B cell (primary cell): ENCODE measurements at regions not wholly inside any gene's neighbourhood (a gene's known extent, or its start where the extent isn't known, plus 50 kb on each side); places are given as distances from the start of the nearest gene placed in this dataset.

Experiments
- ATAC-seq: fragments of 200-7000 bp; cut with Tn5 transposase; one replicate; pipeline ENCODE4 v1.10.0; 2021; ENCODE audit warnings: low read depth, mild to moderate bottlenecking, moderate number of reproducible peaks, moderate library complexity
- CTCF ChIA-PET: fragments of 350-600 bp; sonication (Branson Sonifier 250); formaldehyde crosslinking; loops from one replicate; lab custom pipeline; 2021; ENCODE audit warnings: antibody characterized with exemption, inconsistent platforms; lab: Charles Lee
- POLR2A ChIA-PET: fragments of 350-600 bp; sonication (Branson Sonifier 250); formaldehyde crosslinking; loops from one replicate; lab custom pipeline; 2021; ENCODE audit warnings: antibody characterized with exemption; lab: Charles Lee
- DNase-seq: peaks from one replicate; pipeline ENCODE4 v3.0.0; 2013
- H2AFZ ChIP-seq: 2 replicates; pipeline ENCODE4 v1.6.1; 2012; ENCODE audit warnings: mild to moderate bottlenecking, low read depth, low read length; ENCODE audit not compliant: insufficient read depth, poor library complexity, severe bottlenecking
- H3K27ac ChIP-seq, 2 donors: 1 replicate in 1 of 2; 2 replicates in 1 of 2; pipeline ENCODE4 v1.5.1; 2012 to 2013; ENCODE audit warnings: low read length in 2 of 2, mild to moderate bottlenecking in 2 of 2, moderate library complexity in 1 of 2
- H3K27me3 ChIP-seq, 4 experiments: fragments of 200-600 bp in 1 of 4; sonication (generic) in 1 of 4; replicated peaks in 1 of 4; 1 replicate in 2 of 4; 2 replicates in 2 of 4; pipeline versions ENCODE4 v1.6.1 to v1.7.0; 2013 to 2016; ENCODE audit warnings: low read length in 3 of 4, mild to moderate bottlenecking in 2 of 4, mixed read lengths in 1 of 4, moderate library complexity in 1 of 4; ENCODE audit not compliant: insufficient read depth in 4 of 4, control insufficient read depth in 3 of 4; ENCODE audit errors: control extremely low read depth in 1 of 4
- H3K36me3 ChIP-seq, 2 experiments: replicated peaks in 1 of 2; 1 replicate in 1 of 2; 2 replicates in 1 of 2; pipeline versions ENCODE4 v1.6.1 to v1.7.1; 2013; ENCODE audit warnings: low read length in 1 of 2; ENCODE audit not compliant: insufficient read depth in 2 of 2, control insufficient read depth in 1 of 2; ENCODE audit errors: control extremely low read depth in 1 of 2, extremely low read depth in 1 of 2
- H3K4me1 ChIP-seq, 2 donors: fragments of 200-600 bp in 1 of 2; sonication (generic) in 1 of 2; 1 replicate in 1 of 2; 2 replicates in 1 of 2; pipeline versions ENCODE4 v1.5.1 to v1.6.1; 2013 to 2017; ENCODE audit warnings: low read length in 2 of 2; ENCODE audit not compliant: control insufficient read depth in 2 of 2, insufficient read depth in 2 of 2
- H3K4me2 ChIP-seq: replicated peaks from 2 replicates; pipeline ENCODE3; 2012; ENCODE audit warnings: mild to moderate bottlenecking, low read depth, low read length; ENCODE audit not compliant: poor library complexity, severe bottlenecking
- H3K4me3 ChIP-seq, 5 experiments: fragments of 200-600 bp in 1 of 5; sonication (generic) in 1 of 5; 1 replicate in 3 of 5; 2 replicates in 2 of 5; pipeline versions ENCODE4 v1.5.1 to v1.7.0; 2011 to 2016; ENCODE audit warnings: low read length in 4 of 5, mild to moderate bottlenecking in 4 of 5, low read depth in 2 of 5, control low read depth in 1 of 5, moderate library complexity in 1 of 5; ENCODE audit not compliant: insufficient read depth in 1 of 5; ENCODE audit errors: control extremely low read depth in 1 of 5, extremely low read depth in 1 of 5
- H3K79me2 ChIP-seq: fragments of 200-600 bp; sonication (generic); one replicate; pipeline ENCODE4 v1.6.0; 2016; ENCODE audit warnings: low read length; ENCODE audit not compliant: control insufficient read depth, insufficient read depth
- H3K9ac ChIP-seq: fragments of 200-600 bp; sonication (generic); 2 replicates; pipeline ENCODE4 v1.6.1; 2017; ENCODE audit warnings: mild to moderate bottlenecking, low read length, moderate library complexity
- H3K9me3 ChIP-seq, 3 donors: one replicate each; pipeline versions ENCODE4 v1.6.1 to v1.7.1; 2013; ENCODE audit warnings: low read length in 2 of 3; ENCODE audit not compliant: control insufficient read depth in 2 of 3, insufficient read depth in 1 of 3; ENCODE audit errors: control extremely low read depth in 1 of 3
- H4K20me1 ChIP-seq: 2 replicates; pipeline ENCODE4 v1.6.0; 2012; ENCODE audit warnings: mild to moderate bottlenecking, low read length; ENCODE audit not compliant: insufficient read depth, control insufficient read depth, poor library complexity, severe bottlenecking
- H3K27ac Mint-ChIP-seq: one replicate; pipeline ENCODE4 v1.8.0; 2021; ENCODE audit warnings: mixed read lengths
- H3K27me3 Mint-ChIP-seq: one replicate; pipeline ENCODE4 v1.8.0; 2021; ENCODE audit warnings: mixed read lengths
- H3K4me1 Mint-ChIP-seq: one replicate; pipeline ENCODE4 v1.8.0; 2021; ENCODE audit warnings: mixed read lengths
- H3K4me3 Mint-ChIP-seq: one replicate; pipeline ENCODE4 v1.8.0; 2021; ENCODE audit warnings: mixed read lengths
- H3K9me3 Mint-ChIP-seq: one replicate; pipeline ENCODE4 v1.8.0; 2022; ENCODE audit warnings: mixed read lengths; ENCODE audit not compliant: insufficient read depth
- EZH2 ChIP-seq: IDR thresholded peaks from 2 replicates; pipeline ENCODE4 v1.6.1; 2012; ENCODE audit warnings: borderline replicate concordance, low read depth, mild to moderate bottlenecking, moderate library complexity, low read length; ENCODE audit not compliant: insufficient read depth, poor library complexity, severe bottlenecking
- WGBS: methylation state at CpG from one replicate; pipeline ENCODE4 v1.1.5; 2013; ENCODE audit warnings: missing lambda C conversion rate; ENCODE audit not compliant: insufficient coverage; 5-methylcytosine and 5-hydroxymethylcytosine counted together
- intact Hi-C: fragments of 100-400 bp; cut with micrococcal nuclease; formaldehyde crosslinking; loops from one replicate; pipeline ENCODE4 v1.10.0; 2022
- TF ChIP-seq, protein P1 (sequence below): fragments of 200-600 bp; IDR thresholded peaks from one replicate; pipeline ENCODE4 v1.8.0; 2022; ENCODE audit warnings: antibody characterized with exemption, mild to moderate bottlenecking

DNA sequence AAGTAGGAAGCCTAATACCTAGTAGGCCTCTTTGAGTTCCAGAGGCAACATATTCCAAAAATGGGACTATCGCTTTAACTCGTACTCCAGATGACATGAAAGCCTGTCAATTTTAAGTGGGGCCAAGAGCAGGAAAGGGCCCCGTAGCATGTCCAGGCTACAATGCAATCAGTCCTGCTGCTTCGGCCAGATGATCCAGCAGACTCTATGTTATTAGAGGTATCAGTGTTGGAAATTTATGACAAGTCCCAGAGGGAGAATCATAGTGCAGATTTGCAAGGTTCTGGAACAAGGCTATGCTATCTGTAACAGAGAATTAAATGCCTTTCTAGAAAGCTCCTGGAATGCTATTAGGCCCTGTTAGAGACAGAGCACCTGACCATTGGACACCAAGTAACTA lies 56.7 kb upstream of the SRP9 start:
- H3K4me2 ChIP-seq, result no peak overlapping the region
- H3K4me1 ChIP-seq, result no peaks in the 10 kb centered on the region
- H3K4me3 ChIP-seq, result no peak overlapping the region
- no peaks in the 10 kb centered on the region for H3K36me3 ChIP-seq
- ATAC-seq, result no peak
- ChIA-PET CTCF (no interaction called here), POLR2A (no interaction called here)
- intact Hi-C loops, result no loop called here
- TF ChIP-seq, protein P1, sequence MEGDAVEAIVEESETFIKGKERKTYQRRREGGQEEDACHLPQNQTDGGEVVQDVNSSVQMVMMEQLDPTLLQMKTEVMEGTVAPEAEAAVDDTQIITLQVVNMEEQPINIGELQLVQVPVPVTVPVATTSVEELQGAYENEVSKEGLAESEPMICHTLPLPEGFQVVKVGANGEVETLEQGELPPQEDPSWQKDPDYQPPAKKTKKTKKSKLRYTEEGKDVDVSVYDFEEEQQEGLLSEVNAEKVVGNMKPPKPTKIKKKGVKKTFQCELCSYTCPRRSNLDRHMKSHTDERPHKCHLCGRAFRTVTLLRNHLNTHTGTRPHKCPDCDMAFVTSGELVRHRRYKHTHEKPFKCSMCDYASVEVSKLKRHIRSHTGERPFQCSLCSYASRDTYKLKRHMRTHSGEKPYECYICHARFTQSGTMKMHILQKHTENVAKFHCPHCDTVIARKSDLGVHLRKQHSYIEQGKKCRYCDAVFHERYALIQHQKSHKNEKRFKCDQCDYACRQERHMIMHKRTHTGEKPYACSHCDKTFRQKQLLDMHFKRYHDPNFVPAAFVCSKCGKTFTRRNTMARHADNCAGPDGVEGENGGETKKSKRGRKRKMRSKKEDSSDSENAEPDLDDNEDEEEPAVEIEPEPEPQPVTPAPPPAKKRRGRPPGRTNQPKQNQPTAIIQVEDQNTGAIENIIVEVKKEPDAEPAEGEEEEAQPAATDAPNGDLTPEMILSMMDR, result no peak
- no peak for TF ChIP-seq EZH2
- no peak overlapping the region for H3K27ac Mint-ChIP-seq
- no peaks in the 10 kb centered on the region for H3K27me3 ChIP-seq
- no peaks in the 10 kb centered on the region for H4K20me1 ChIP-seq
- 96% methylated on average over 4 of the region's 4 CpGs for WGBS
- H3K9me3 Mint-ChIP-seq, result no peaks in the 10 kb centered on the region
- DNase-seq, result no peak
- H3K9ac ChIP-seq, result no peak overlapping the region
- no peaks in the 10 kb centered on the region for H3K27me3 Mint-ChIP-seq
- H3K4me3 Mint-ChIP-seq, result no peak overlapping the region
- no peak overlapping the region for H3K27ac ChIP-seq
- H3K4me1 Mint-ChIP-seq, result no peaks in the 10 kb centered on the region
- H3K79me2 ChIP-seq, result no peaks in the 10 kb centered on the region
- H3K9me3 ChIP-seq, result no peaks in the 10 kb centered on the region
- H2AFZ ChIP-seq, result no peak overlapping the region

DNA sequence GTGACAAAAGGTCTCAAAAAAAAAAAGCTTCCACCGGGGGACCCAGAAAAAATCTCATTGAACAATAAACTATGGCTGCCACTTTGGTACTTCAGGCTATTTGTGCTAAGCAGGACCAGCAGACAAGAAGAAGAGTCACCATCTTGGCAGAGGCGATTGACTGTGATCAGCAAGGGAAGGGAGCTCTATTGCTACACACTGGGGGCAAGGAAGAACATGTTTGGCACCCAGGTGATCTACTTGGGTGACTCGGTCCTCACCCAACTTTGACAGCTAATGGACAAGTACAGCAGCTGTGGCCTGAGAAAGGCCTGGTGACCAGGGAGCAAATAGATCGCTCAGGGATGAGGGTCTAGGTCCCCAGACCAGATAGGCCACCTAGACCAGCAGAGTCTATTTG lies 53.4 kb upstream of the SRP9 start:
- no peaks in the 10 kb centered on the region for H3K27me3 ChIP-seq
- H3K27me3 Mint-ChIP-seq, result peaks cover 4% of the 10 kb centered on the region
- no peak overlapping the region for H2AFZ ChIP-seq
- no peak overlapping the region for H3K4me3 ChIP-seq
- no peak overlapping the region for H3K4me2 ChIP-seq
- no peaks in the 10 kb centered on the region for H3K9me3 ChIP-seq
- H3K79me2 ChIP-seq, result no peaks in the 10 kb centered on the region
- 88% methylated on average over 3 of the region's 4 CpGs for WGBS
- no peak overlapping the region for H3K4me3 Mint-ChIP-seq
- no peaks in the 10 kb centered on the region for H4K20me1 ChIP-seq
- TF ChIP-seq, protein P1, result no peak
- no peak for TF ChIP-seq EZH2
- H3K9me3 Mint-ChIP-seq, result no peaks in the 10 kb centered on the region
- POLR2A ChIA-PET, result no interaction called here
- CTCF ChIA-PET, result no interaction called here
- intact Hi-C loops, result no loop called here
- H3K36me3 ChIP-seq, result no peaks in the 10 kb centered on the region
- no peak for ATAC-seq
- no peak overlapping the region for H3K27ac Mint-ChIP-seq
- no peaks in the 10 kb centered on the region for H3K4me1 ChIP-seq
- no peak overlapping the region for H3K9ac ChIP-seq
- DNase-seq, result no peak
- H3K4me1 Mint-ChIP-seq, result no peaks in the 10 kb centered on the region
- H3K27ac ChIP-seq, result no peak overlapping the region
